H1 (cell line): ENCODE measurements at regions not wholly inside any gene's neighbourhood (a gene's known extent, or its start where the extent isn't known, plus 50 kb on each side); places are given as distances from the start of the nearest gene placed in this dataset.

ENCODE experiments used
- CTCF ChIA-PET: fragments of 300-600 bp; sonication (Branson Sonifier 250); formaldehyde crosslinking; loops from one replicate; lab custom pipeline; 2021; ENCODE audit not compliant: partially characterized antibody; lab: Charles Lee
- POLR2A ChIA-PET: fragments of 300-600 bp; sonication (Branson Sonifier 250); formaldehyde crosslinking; loops from one replicate; lab custom pipeline; 2021; ENCODE audit warnings: inconsistent platforms; ENCODE audit not compliant: partially characterized antibody; lab: Charles Lee
- DNase-seq, 2 experiments: peaks; one replicate each; pipeline versions ENCODE4 v3.0.0 to v3.0.0-alpha.2; 2010 to 2022; ENCODE audit warnings: low spot score in 2 of 2, low read depth in 1 of 2, mixed read lengths in 1 of 2
- FAIRE-seq: peaks from 2 replicates; lab custom pipeline; 2011; peaks lifted over from hg19 to GRCh38; lab: Jason Lieb, UNC
- H2AFZ ChIP-seq: 2 replicates; pipeline ENCODE4 v1.8.1; 2012; ENCODE audit warnings: low read length, inconsistent platforms
- H2AK5ac ChIP-seq: 2 replicates; pipeline ENCODE4 v1.6.1; 2013; ENCODE audit warnings: low read depth, low read length
- H2BK120ac ChIP-seq: replicated peaks from 2 replicates; pipeline ENCODE3; 2013; ENCODE audit warnings: low read depth, low read length, inconsistent platforms
- H2BK12ac ChIP-seq: 2 replicates; pipeline ENCODE4 v1.6.1; 2013; ENCODE audit warnings: low read depth, low read length
- H2BK15ac ChIP-seq: 2 replicates; pipeline ENCODE4 v1.6.1; 2013; ENCODE audit warnings: low read length
- H2BK20ac ChIP-seq: 2 replicates; pipeline ENCODE4 v1.6.1; 2013; ENCODE audit warnings: low read length
- H2BK5ac ChIP-seq: 2 replicates; pipeline ENCODE4 v1.6.1; 2013; ENCODE audit warnings: low read depth, low read length
- H3K14ac ChIP-seq: 2 replicates; pipeline ENCODE4 v1.6.1; 2013; ENCODE audit warnings: inconsistent platforms; ENCODE audit not compliant: insufficient read length
- H3K18ac ChIP-seq: 2 replicates; pipeline ENCODE4 v1.6.1; 2013; ENCODE audit warnings: low read length; ENCODE audit errors: extremely low read depth
- H3K23ac ChIP-seq: 2 replicates; pipeline ENCODE4 v1.6.1; 2013; ENCODE audit warnings: inconsistent platforms; ENCODE audit not compliant: insufficient read length
- H3K23me2 ChIP-seq: 2 replicates; pipeline ENCODE4 v1.6.1; 2013; ENCODE audit warnings: low read depth, low read length
- H3K27ac ChIP-seq: 2 replicates; pipeline ENCODE4 v1.6.1; 2011; ENCODE audit warnings: low read depth, low read length, inconsistent platforms
- H3K27me3 ChIP-seq, 4 experiments: replicated peaks in 1 of 4; 1 replicate in 1 of 4; 2 replicates in 3 of 4; pipeline versions ENCODE4 v1.6.1 to v1.8.1; 2011 to 2013; ENCODE audit warnings: low read length in 3 of 4, mild to moderate bottlenecking in 3 of 4, inconsistent platforms in 2 of 4, mixed read lengths in 2 of 4, moderate library complexity in 1 of 4; ENCODE audit not compliant: control insufficient read depth in 3 of 4, insufficient read depth in 3 of 4; ENCODE audit errors: extremely low read depth in 1 of 4
- H3K36me3 ChIP-seq, 4 experiments: 2 replicates each; pipeline versions ENCODE4 v1.6.1 to v1.8.1; 2011 to 2013; ENCODE audit warnings: mild to moderate bottlenecking in 4 of 4, low read length in 3 of 4, moderate library complexity in 2 of 4, control low read depth in 1 of 4, inconsistent platforms in 1 of 4; ENCODE audit not compliant: insufficient read depth in 4 of 4, control insufficient read depth in 2 of 4
- H3K4ac ChIP-seq: replicated peaks from 2 replicates; pipeline ENCODE3; 2013; ENCODE audit warnings: low read length, low read depth, mixed read lengths, inconsistent platforms; ENCODE audit not compliant: insufficient read length
- H3K4me1 ChIP-seq, 4 experiments: replicated peaks in 1 of 4; 1 replicate in 1 of 4; 2 replicates in 3 of 4; pipeline versions ENCODE4 v1.6.1 to v1.8.1; 2011 to 2013; ENCODE audit warnings: low read length in 3 of 4, inconsistent platforms in 2 of 4, mixed read lengths in 1 of 4; ENCODE audit not compliant: insufficient read depth in 4 of 4, control insufficient read depth in 3 of 4
- H3K4me2 ChIP-seq, 2 experiments: 2 replicates each; pipeline versions ENCODE4 v1.6.1 to v1.8.1; 2011 to 2013; ENCODE audit warnings: low read depth in 2 of 2, low read length in 2 of 2, control low read depth in 1 of 2, inconsistent platforms in 1 of 2, mild to moderate bottlenecking in 1 of 2; ENCODE audit not compliant: insufficient read depth in 1 of 2
- H3K4me3 ChIP-seq, 4 experiments: fragments of 200-600, 300-600 bp in 1 of 4; sonication (generic), shearing (Covaris generic), sonication (Bioruptor Twin) in 1 of 4; 2 replicates each; pipeline versions ENCODE4 v1.5.1 to v1.8.1; 2011 to 2016; ENCODE audit warnings: low read length in 4 of 4, low read depth in 3 of 4, control low read depth in 2 of 4, inconsistent platforms in 2 of 4, mild to moderate bottlenecking in 2 of 4, mixed read lengths in 1 of 4, moderate library complexity in 1 of 4; ENCODE audit not compliant: insufficient read depth in 2 of 4; ENCODE audit errors: extremely low read depth in 1 of 4
- H3K56ac ChIP-seq: replicated peaks from 2 replicates; pipeline ENCODE3; 2013; ENCODE audit warnings: low read depth, mild to moderate bottlenecking, mixed read lengths, low read length, inconsistent platforms; ENCODE audit not compliant: insufficient read length
- H3K79me1 ChIP-seq: 2 replicates; pipeline ENCODE4 v1.6.1; 2013; ENCODE audit warnings: low read depth, low read length, control low read depth
- H3K79me2 ChIP-seq, 2 experiments: 2 replicates each; pipeline versions ENCODE4 v1.6.1 to v1.8.1; 2012 to 2013; ENCODE audit warnings: low read length in 2 of 2, mild to moderate bottlenecking in 2 of 2, inconsistent platforms in 1 of 2; ENCODE audit not compliant: insufficient read depth in 2 of 2, control insufficient read depth in 1 of 2
- H3K9ac ChIP-seq, 4 experiments: replicated peaks in 1 of 4; 1 replicate in 1 of 4; 2 replicates in 3 of 4; pipeline versions ENCODE4 v1.6.1 to v1.8.1; 2011 to 2013; ENCODE audit warnings: low read depth in 3 of 4, low read length in 3 of 4, control low read depth in 2 of 4, mild to moderate bottlenecking in 2 of 4, moderate library complexity in 2 of 4, inconsistent platforms in 1 of 4; ENCODE audit errors: extremely low read depth in 1 of 4
- H3K9me3 ChIP-seq, 2 experiments: 2 replicates each; pipeline versions ENCODE4 v1.6.1 to v1.8.1; 2012 to 2013; ENCODE audit warnings: mild to moderate bottlenecking in 2 of 2, moderate library complexity in 2 of 2, control low read depth in 1 of 2, inconsistent platforms in 1 of 2, low read depth in 1 of 2, low read length in 1 of 2, mixed read lengths in 1 of 2; ENCODE audit not compliant: insufficient read depth in 2 of 2
- H4K20me1 ChIP-seq, 2 experiments: replicated peaks in 1 of 2; 2 replicates each; pipeline versions ENCODE3 to v1.8.1; 2011 to 2013; ENCODE audit warnings: inconsistent platforms in 2 of 2, low read length in 2 of 2, mild to moderate bottlenecking in 1 of 2; ENCODE audit not compliant: insufficient read depth in 2 of 2, control insufficient read depth in 1 of 2
- H4K5ac ChIP-seq: 2 replicates; pipeline ENCODE4 v1.6.1; 2013; ENCODE audit warnings: low read length, low read depth, mixed read lengths, inconsistent platforms; ENCODE audit not compliant: insufficient read length
- H4K8ac ChIP-seq: 2 replicates; pipeline ENCODE4 v1.8.0; 2013; ENCODE audit warnings: mild to moderate bottlenecking, moderate library complexity, low read length, inconsistent platforms; ENCODE audit not compliant: insufficient read depth; ENCODE audit errors: extremely low read depth
- H4K91ac ChIP-seq: replicated peaks from 2 replicates; pipeline ENCODE3; 2013; ENCODE audit warnings: low read length, mixed read lengths, inconsistent platforms; ENCODE audit not compliant: insufficient read length
- SP2 ChIP-seq: IDR thresholded peaks from 2 replicates; pipeline ENCODE4 v1.6.1; 2012; ENCODE audit warnings: mild to moderate bottlenecking, low read length, inconsistent platforms
- TBP ChIP-seq: IDR thresholded peaks from 2 replicates; pipeline ENCODE4 v1.6.1; 2011; ENCODE audit warnings: low read depth, low read length, improper control_type of control experiment
- WGBS, 2 experiments: shearing (Covaris generic) in 1 of 2; methylation state at CpG; one replicate each; pipeline versions ENCODE4 v1.1.6 to v1.1.7; 2013 to 2015; ENCODE audit warnings: low lambda C conversion rate in 2 of 2, mixed read lengths in 2 of 2, inconsistent platforms in 1 of 2, low coverage in 1 of 2, missing lambda C conversion rate in 1 of 2; ENCODE audit not compliant: insufficient replicate concordance in 2 of 2, insufficient coverage in 1 of 2, insufficient read length in 1 of 2; ENCODE audit errors: extremely low coverage in 1 of 2, missing lambda C conversion rate in 1 of 2; 5-methylcytosine and 5-hydroxymethylcytosine counted together

- Histone ChIP-seq H3K14ac (no peak overlapping the region), H2BK15ac (no peak overlapping the region), H4K20me1 (no peaks in the 10 kb centered on the region), H3K9me3 (no peaks in the 10 kb centered on the region), H3K27me3 (peaks cover 0 to 1% (median 0%) of the 10 kb centered on the region in 4 experiments; a peak in 1 of 7 replicates), H4K5ac (no peak overlapping the region), H3K4me2 (no peak overlapping the region), H2AK5ac (no peak overlapping the region), H3K56ac (no peak overlapping the region), H2BK12ac (no peak overlapping the region), H3K27ac (no peak overlapping the region), H2BK120ac (no peak overlapping the region), H3K23me2 (no peaks in the 10 kb centered on the region), H2BK20ac (no peak overlapping the region), H4K8ac (no peak overlapping the region), H4K91ac (no peak overlapping the region), H3K9ac (no peak overlapping the region), H2BK5ac (no peak overlapping the region), H3K4me3 (no peak overlapping the region), H3K4me1 (no peaks in the 10 kb centered on the region), H3K79me1 (no peaks in the 10 kb centered on the region), H3K36me3 (no peaks in the 10 kb centered on the region), H3K79me2 (no peaks in the 10 kb centered on the region), H2AFZ (no peak overlapping the region), H3K18ac (no peak overlapping the region), H3K4ac (no peak overlapping the region), H3K23ac (no peak overlapping the region)
- WGBS, 2 experiments: 90% methylated on average over 1 of the region's 1 CpG; no CpG with 5 or more reads in 1 of the 2 experiments
- DNase-seq: no peak
- ChIA-PET POLR2A (no interaction called here), CTCF (no interaction called here)
- no peak for FAIRE-seq
- TF ChIP-seq TBP (no peak), SP2 (no peak)
These were observed 2371.5 kb upstream of the TENM3 start for GRCh38 chr4:179871726-179872125.
